Activated CD8-positive, alpha-beta memory T cell treated with anti-CD3 and anti-CD28 coated beads, Interleukin-2, amount 10 ng/mL, durations not matched to agents 7 days and 5 days (primary cell): ENCODE measurements at regions not wholly inside any gene's neighbourhood (a gene's known extent, or its start where the extent isn't known, plus 50 kb on each side); places are given as distances from the start of the nearest gene placed in this dataset.

Source experiments
- ATAC-seq: fragments of 150-1000 bp; cut with Tn5 transposase; one replicate; pipeline ENCODE4 v1.10.0; 2021; ENCODE audit warnings: moderate library complexity
- CTCF ChIA-PET: fragments of 350-600 bp; sonication (Branson Sonifier 250); formaldehyde crosslinking; loops from one replicate; lab custom pipeline; 2021; ENCODE audit warnings: antibody characterized with exemption; lab: Charles Lee
- DNase-seq: peaks from one replicate; pipeline ENCODE4 v3.0.0-alpha.2; 2020
- H3K27ac Mint-ChIP-seq: one replicate; pipeline ENCODE4 v1.8.0; 2021; ENCODE audit warnings: mild to moderate bottlenecking, mixed read lengths
- H3K27me3 Mint-ChIP-seq: one replicate; pipeline ENCODE4 v1.8.0; 2021; ENCODE audit warnings: mixed read lengths
- H3K36me3 Mint-ChIP-seq: one replicate; pipeline ENCODE4 v1.8.0; 2021; ENCODE audit warnings: mild to moderate bottlenecking, mixed read lengths
- H3K4me1 Mint-ChIP-seq: one replicate; pipeline ENCODE4 v1.8.0; 2021; ENCODE audit warnings: mixed read lengths
- H3K4me3 Mint-ChIP-seq: one replicate; pipeline ENCODE4 v1.8.0; 2021; ENCODE audit warnings: mild to moderate bottlenecking, moderate library complexity, mixed read lengths
- H3K9me3 Mint-ChIP-seq: one replicate; pipeline ENCODE4 v1.8.0; 2022; ENCODE audit warnings: low read depth, mixed read lengths

DNA sequence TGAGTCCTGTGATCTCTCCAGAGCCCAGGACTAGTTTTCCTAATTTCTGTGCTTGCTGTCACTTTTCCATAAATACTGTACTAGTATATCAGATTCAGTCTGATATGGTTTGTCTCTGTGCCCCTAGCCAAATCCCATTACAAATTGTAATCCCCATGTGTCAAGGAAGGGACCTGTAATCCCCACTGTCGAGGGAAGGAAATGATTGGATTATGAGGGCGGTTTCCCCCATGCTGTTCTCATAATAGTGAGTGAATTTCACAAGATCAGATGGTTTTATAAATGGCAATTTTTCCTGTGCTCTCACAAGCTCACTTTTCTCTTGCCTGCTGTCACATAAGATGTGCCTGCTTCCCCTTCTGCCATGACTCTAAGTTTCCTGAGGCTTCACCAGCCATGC is 54.8 kb upstream of the IFRD1 start:
- Mint-ChIP-seq H3K9me3 (no peaks in the 10 kb centered on the region), H3K4me1 (peaks cover 24% of the 10 kb centered on the region), H3K27ac (no peak overlapping the region), H3K4me3 (no peak overlapping the region), H3K27me3 (peaks cover 30% of the 10 kb centered on the region), H3K36me3 (no peaks in the 10 kb centered on the region)
- DNase-seq, result no peak
- ATAC-seq, result no peak
- CTCF ChIA-PET, result no interaction called here

DNA sequence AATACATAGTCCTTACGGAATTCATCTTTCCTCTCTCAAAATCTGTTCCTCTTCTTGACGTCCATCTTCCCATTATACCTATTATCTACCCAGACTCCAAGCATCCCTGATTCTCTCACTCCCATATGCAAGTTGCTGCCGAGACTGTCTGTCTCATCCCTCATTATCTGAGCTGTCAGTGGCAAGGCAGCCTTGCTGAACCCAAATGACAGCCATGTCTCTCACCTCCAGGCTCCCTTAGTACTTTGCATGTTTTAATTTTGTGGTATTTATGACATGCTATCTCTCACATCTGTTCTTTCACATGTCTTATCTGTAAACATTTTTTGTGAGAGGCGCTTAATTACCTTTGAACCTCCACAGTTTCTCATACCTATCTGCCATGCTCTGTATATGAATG is 54.4 kb upstream of the IFRD1 start:
- no peaks in the 10 kb centered on the region for H3K9me3 Mint-ChIP-seq
- no peak overlapping the region for H3K27ac Mint-ChIP-seq
- peaks cover 26% of the 10 kb centered on the region for H3K27me3 Mint-ChIP-seq
- H3K4me1 Mint-ChIP-seq, result peaks cover 24% of the 10 kb centered on the region
- CTCF ChIA-PET, result no interaction called here
- no peak overlapping the region for H3K4me3 Mint-ChIP-seq
- DNase-seq (no peak), ATAC-seq (no peak)
- H3K36me3 Mint-ChIP-seq, result no peaks in the 10 kb centered on the region

- no peak overlapping the region for H3K27ac Mint-ChIP-seq
Observed at GRCh38 chr7:112398534-112398933, 51.7 kb upstream of the IFRD1 start.

GRCh38 chr7:112399501-112399900 is 50.8 kb upstream of the IFRD1 start:
- ATAC-seq, result no peak
- no peaks in the 10 kb centered on the region for H3K36me3 Mint-ChIP-seq
- H3K4me1 Mint-ChIP-seq, result peaks cover 13% of the 10 kb centered on the region
- H3K27ac Mint-ChIP-seq, result no peak overlapping the region
- no peaks in the 10 kb centered on the region for H3K9me3 Mint-ChIP-seq
- CTCF ChIA-PET, result no interaction called here
- H3K4me3 Mint-ChIP-seq, result no peak overlapping the region
- H3K27me3 Mint-ChIP-seq, result peaks cover 26% of the 10 kb centered on the region
- DNase-seq, result no peak

More at GRCh38 chr7:112398534-112398933, 51.7 kb upstream of the IFRD1 start:
- CTCF ChIA-PET, result no interaction called here
- Mint-ChIP-seq H3K4me1 (peaks cover 13% of the 10 kb centered on the region), H3K4me3 (no peak overlapping the region), H3K9me3 (no peaks in the 10 kb centered on the region), H3K36me3 (no peaks in the 10 kb centered on the region), H3K27me3 (peaks cover 25% of the 10 kb centered on the region)
- DNase-seq (peak; percentile 67), ATAC-seq (peak; percentile 71)

DNA sequence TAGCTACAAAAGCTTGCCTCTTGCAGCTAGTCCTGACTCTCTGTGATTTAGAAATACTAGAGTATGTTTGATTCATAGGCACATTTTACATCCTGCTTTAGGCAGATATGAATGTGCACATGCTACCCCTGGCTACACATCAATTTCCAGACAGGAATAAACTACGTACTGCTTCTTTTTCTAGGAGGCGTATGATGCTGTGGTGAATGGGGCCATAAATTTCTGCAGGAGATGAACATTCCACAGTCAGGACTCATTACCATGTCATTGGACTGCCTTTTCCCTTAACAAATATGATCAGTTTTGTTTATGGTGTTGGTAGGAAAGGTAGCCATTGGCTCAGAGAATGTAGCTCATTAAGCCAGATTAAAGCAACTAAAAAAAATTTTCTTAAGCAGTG is 50.1 kb upstream of the IFRD1 start:
- CTCF ChIA-PET, result no interaction called here

More for the DNA sequence above, 50.1 kb upstream of the IFRD1 start:
- no peak overlapping the region for H3K27ac Mint-ChIP-seq
- peaks cover 13% of the 10 kb centered on the region for H3K4me1 Mint-ChIP-seq
- ATAC-seq (no peak), DNase-seq (no peak)
- H3K36me3 Mint-ChIP-seq, result no peaks in the 10 kb centered on the region
- no peaks in the 10 kb centered on the region for H3K9me3 Mint-ChIP-seq
- peaks cover 26% of the 10 kb centered on the region for H3K27me3 Mint-ChIP-seq
- no peak overlapping the region for H3K4me3 Mint-ChIP-seq
